ENCODE measurements at regions not wholly inside any gene's neighbourhood (a gene's known extent, or its start where the extent isn't known, plus 50 kb on each side); places are given as distances from the start of the nearest gene placed in this dataset.

DNA sequence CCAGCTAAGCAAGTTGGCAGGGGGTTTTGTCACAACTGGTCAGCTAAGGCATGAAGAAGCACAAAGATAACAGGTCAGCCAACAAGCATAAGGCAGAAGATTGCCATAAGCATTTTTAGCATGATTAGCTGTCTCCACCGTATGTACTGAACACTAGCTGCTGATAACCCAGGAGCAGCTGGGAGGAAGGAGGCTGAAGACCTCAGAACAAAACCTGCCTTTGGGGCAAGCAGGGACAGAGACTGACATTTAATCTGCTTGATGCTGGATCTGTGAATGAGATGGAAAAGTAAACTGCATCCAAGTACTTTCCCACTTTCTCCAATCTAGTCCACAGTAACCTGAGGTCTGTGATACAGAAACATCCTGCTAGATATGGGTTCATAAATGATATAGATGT lies 353.0 kb upstream of the MAP3K7 start:
- H3K36me3 ChIP-seq (ENCODE audit: control insufficient read depth in 2 of 2, insufficient read depth in 2 of 2, low read length in 1 of 2) = no peaks in the 10 kb centered on the region
- ChIA-PET POLR2A (no interaction called here), RAD21 (ENCODE audit: unreplicated experiment) (interaction anchor here (0.7 to 1.6 kb wide), 9 partner anchors 12 to 1837 kb away, joined by 3 to 7 read pairs (median 4); no protein-coding TSS in a partner anchor), SMC1A (ENCODE audit: uncharacterized antibody, unreplicated experiment) (interaction anchor here (0.8 to 2.8 kb wide), 20 partner anchors 9 to 1871 kb away, joined by 3 to 25 read pairs (median 4); no protein-coding TSS in a partner anchor), CTCF (interaction anchor here (0.9 to 3.5 kb wide), 20 partner anchors 7 to 1837 kb away, joined by 3 to 37 read pairs (median 7); no protein-coding TSS in a partner anchor)
- no peak for TF ChIP-seq POLR2A (IDR thresholded peaks at IDR 0.05; ENCODE audit: low read depth, low read length)
- no peak for TF ChIP-seq MYB (IDR thresholded peaks at IDR 0.05; ENCODE audit: borderline replicate concordance, low read depth, low read length)
- TF ChIP-seq BCL11A (IDR thresholded peaks at IDR 0.05; ENCODE audit: low read depth, low read length) = no peak
- no peak for TF ChIP-seq MYC (IDR thresholded peaks at IDR 0.05; ENCODE audit: insufficient read depth, insufficient read length, insufficient replicate concordance, low read length, severe bottlenecking)
- TF ChIP-seq, protein P1, sequence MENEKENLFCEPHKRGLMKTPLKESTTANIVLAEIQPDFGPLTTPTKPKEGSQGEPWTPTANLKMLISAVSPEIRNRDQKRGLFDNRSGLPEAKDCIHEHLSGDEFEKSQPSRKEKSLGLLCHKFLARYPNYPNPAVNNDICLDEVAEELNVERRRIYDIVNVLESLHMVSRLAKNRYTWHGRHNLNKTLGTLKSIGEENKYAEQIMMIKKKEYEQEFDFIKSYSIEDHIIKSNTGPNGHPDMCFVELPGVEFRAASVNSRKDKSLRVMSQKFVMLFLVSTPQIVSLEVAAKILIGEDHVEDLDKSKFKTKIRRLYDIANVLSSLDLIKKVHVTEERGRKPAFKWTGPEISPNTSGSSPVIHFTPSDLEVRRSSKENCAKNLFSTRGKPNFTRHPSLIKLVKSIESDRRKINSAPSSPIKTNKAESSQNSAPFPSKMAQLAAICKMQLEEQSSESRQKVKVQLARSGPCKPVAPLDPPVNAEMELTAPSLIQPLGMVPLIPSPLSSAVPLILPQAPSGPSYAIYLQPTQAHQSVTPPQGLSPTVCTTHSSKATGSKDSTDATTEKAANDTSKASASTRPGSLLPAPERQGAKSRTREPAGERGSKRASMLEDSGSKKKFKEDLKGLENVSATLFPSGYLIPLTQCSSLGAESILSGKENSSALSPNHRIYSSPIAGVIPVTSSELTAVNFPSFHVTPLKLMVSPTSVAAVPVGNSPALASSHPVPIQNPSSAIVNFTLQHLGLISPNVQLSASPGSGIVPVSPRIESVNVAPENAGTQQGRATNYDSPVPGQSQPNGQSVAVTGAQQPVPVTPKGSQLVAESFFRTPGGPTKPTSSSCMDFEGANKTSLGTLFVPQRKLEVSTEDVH (IDR thresholded peaks at IDR 0.05; ENCODE audit: low read depth, partially characterized antibody) = no peak
- no peak for TF ChIP-seq SREBF2 (IDR thresholded peaks at IDR 0.05; ENCODE audit: low read length)
- no peak for TF ChIP-seq GATAD2B (conservative IDR thresholded peaks at IDR 0.05; ENCODE audit: low read depth)
- no peak for TF ChIP-seq ZNF207 (IDR thresholded peaks at IDR 0.05; ENCODE audit: borderline replicate concordance)
- TF ChIP-seq EED (IDR thresholded peaks at IDR 0.05; ENCODE audit: low read depth) = no peak
- H3K9me3 ChIP-seq (replicated peaks; ENCODE audit: control insufficient read depth, insufficient read depth, low read length) = no peaks in the 10 kb centered on the region
- no peak overlapping the region for H3K9ac ChIP-seq (ENCODE audit: control insufficient read depth, insufficient read depth, low read length)
- no peak overlapping the region for H3K27ac ChIP-seq (ENCODE audit: control insufficient read depth, insufficient read depth)
- no peaks in the 10 kb centered on the region for H3K79me2 ChIP-seq (ENCODE audit: control insufficient read depth, insufficient read depth, low read length)
- ATAC-seq (no peak), FAIRE-seq (no peak), DNase-seq (ENCODE audit: low read depth, low spot score) (no peak)
- no peaks in the 10 kb centered on the region for H4K20me1 ChIP-seq (ENCODE audit: control insufficient read depth, insufficient read depth)
- H3K4me2 ChIP-seq (ENCODE audit: control insufficient read depth, insufficient read depth) = no peak overlapping the region
- no peak overlapping the region for H3K4me3 ChIP-seq
- WGBS (ENCODE audit: insufficient coverage, insufficient replicate concordance, low lambda C conversion rate, missing lambda C conversion rate) = 0% methylated on average over 1 of the region's 1 CpG
- intact Hi-C loops (cut with micrococcal nuclease; ENCODE audit: unreplicated experiment) = loop anchor here (5.0 kb wide), 2 partner anchors 337 to 1837 kb away; no protein-coding TSS in a partner anchor
- H3K27me3 ChIP-seq (replicated peaks in 1 of 2; ENCODE audit: control insufficient read depth in 2 of 2, insufficient read depth in 2 of 2, low read length in 1 of 2) = no peaks in the 10 kb centered on the region
- BruUV-seq (replicated peaks) = no TSS peak
- no peak overlapping the region for H2AFZ ChIP-seq (ENCODE audit: control insufficient read depth, low read depth, low read length)
- H3K4me1 ChIP-seq (ENCODE audit: control insufficient read depth, insufficient read depth, low read length) = peaks cover 3% of the 10 kb centered on the region; the same call in 1 of the 2 replicates
- in situ Hi-C loops (cut with MboI) = no loop called here

Measured in GM12878 (cell line).